IPS DF 19.7 (cell line): ENCODE measurements at regions not wholly inside any gene's neighbourhood (a gene's known extent, or its start where the extent isn't known, plus 50 kb on each side); places are given as distances from the start of the nearest gene placed in this dataset.

Experiments used
- DNase-seq: peaks from one replicate; pipeline ENCODE4 v3.0.0-alpha.2; 2013; ENCODE audit warnings: low read depth, low spot score

DNA sequence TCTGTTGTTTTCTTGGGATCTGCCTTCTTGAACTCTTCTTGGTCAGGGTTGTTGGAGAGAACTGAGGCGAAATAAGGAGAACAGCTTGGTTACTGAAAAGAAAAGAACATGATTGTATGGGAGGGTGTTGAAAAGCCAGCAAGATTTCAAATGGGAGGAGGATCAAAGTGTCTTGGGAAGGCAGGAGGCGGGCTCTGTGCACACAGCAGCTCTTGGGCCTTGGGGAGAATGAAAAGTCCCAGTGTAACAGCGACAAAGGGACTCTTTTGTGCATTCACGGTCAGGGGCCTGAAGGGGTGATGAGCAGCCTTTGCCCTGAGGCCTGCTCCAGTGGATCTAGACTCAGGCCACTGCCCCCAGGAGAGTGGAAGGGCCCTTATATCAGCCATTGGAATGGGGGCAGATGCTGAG is 135.4 kb downstream of the ADAMTS15 start:
- DNase-seq: no peak

DNA sequence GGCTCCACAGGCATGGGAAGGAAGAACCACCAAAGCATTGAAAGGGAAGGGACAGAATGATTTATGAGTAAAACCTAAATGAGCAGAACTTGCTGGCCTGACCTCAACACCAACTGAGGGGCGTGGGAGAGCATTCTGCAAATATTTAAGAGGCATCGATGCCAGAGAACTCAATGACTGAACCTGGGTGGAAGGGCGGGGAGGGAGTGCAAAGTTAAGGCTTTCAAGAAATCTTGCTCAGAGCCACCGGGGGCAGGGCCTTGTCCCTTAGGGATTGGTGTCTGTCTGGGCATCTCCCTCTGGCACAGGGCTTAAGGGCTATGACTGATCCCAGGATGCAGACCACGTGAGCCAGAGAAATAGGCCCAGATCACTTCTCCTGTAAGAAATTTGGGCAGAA is 137.1 kb downstream of the ADAMTS15 start:
- DNase-seq: no peak

DNA sequence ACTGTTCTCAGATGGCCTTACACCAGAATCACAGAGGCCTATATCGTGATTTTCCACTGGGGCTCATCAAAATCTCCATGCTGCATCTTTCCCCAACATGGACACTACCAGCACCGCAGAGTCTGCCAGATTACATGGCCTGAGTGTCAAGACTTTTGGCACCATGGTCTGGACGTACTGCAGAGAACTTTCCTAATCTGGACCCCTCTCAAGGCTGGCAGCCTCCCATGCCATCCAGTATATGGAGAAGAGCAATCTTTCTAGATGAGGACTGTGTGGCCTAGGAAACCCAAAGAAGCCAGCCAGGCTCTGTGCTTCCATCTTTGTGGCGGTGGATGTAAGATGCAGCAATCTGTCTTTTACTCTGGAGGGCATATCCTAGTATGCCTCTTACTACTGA is 139.2 kb downstream of the ADAMTS15 start:
- DNase-seq: no peak

DNA sequence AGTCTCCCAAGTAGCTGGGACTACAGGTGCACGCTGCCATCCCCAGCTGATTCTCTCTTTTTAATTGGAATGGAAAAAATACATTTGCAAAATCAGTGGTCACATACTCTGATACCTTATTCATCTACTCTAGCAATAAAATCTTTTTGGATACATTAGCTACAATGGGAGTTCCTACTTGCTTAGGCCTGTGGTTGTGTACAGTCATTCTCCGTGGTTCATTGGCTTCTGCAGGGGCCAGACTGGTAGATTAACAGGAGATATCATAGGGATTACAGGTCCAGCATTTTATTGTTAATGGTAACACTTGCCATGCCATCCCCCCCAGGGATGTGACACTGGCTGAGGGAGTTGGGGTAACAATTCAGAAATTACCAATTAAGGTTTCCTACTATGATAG is 140.0 kb downstream of the ADAMTS15 start:
- no peak for DNase-seq

DNA sequence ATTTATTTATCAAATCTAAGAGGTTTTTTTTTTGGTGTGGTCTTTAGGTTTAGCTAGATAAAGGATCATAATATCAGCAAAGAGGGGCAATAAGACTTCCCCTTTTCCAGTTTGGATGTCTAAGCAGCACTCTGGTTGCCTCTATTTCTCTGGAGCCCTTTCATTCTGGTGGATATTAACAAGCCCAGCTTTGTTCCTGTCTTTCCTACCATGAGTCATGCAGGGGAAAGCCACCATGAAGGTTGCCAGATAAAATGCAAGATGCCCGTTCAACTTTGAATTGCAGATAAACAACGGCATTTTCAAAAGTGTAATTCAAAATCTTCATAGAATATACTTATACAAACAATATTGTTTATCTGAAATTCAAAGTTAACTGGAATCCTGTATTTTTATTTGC is 143.6 kb downstream of the ADAMTS15 start:
- DNase-seq: no peak

DNA sequence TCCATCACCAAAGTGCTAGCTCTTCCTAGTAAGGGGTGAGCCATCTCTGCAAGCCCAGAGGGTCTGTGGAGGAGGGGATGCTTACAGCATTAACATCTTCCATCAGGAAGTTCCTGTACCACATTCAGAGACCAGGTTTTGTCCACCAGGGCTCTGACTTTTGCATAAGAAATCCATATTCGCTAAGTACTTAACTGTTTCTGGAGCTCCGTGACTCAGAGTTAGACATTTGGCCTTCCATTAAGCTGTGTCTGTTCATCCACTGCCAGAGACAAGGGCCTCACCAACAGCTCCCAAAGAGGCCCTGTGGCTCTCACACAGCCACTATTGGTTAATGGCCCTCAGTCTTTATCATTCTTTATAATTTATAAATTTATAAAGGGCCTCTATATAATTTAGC is 144.6 kb downstream of the ADAMTS15 start:
- DNase-seq: no peak

DNA sequence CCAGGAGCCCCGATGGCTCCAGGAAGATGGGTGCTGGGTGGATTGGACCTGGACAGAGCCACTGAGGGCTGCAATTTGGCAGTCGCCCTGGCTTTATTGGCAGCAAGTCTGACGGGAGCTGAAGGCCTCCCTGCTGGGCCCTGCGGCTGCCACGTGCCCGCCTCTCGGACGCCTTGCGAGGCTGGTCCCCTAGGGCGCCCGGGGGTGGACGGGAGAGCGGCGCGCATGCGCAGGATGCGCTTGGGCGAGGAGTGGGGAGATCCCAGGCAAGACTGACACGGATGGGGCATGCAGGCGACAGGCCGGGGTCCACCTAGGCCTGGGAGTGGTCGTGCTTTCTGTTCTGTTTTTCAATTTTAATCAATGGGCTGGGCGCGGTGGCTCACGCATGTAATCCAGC is 150.0 kb downstream of the ADAMTS15 start:
- no peak for DNase-seq

DNA sequence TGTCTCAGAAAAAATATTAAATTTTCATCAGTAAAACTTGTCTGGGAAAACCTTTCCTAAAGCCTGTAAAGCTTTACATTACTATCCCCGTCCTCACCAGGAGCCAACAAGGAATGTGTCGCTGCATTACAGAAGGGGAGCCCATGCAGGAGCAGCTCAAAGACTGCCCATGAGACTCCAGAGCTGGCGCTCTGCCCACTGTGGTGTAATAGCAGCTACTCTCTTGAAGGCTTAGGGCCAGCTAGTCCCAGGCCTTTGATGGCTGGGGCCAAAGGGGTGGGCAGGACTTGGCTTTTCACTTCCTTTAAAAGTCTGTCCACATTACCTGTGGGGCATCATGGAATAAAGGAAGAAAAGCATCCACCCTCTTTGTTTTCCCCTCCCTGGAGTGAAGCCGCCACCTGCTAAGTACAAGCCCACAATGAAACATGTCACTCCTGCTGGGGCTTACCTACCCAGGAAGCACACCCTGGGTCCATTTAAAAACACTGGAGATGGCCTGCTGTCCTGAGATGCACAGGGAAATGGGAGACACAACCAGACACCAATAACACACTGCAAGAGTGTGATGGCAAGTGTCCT is 150.7 kb downstream of the ADAMTS15 start:
- DNase-seq: no peak

DNA sequence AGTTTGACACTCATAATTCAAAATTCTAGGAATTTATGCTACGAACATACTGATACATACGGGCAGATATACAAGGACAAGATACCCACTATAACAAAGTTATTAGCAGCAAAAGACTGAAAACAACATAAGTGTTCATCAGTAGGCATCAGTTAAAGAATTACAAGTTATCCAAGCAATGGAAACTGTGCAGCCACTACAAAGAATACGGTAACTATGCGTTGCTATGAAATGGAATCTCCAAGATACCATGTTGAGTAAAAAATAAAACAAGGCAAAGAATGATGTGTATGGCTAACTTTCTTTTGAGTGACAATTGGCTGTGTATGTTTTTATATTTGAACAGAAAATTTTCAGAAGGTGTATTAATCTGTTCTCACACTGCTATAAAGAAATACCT is 151.7 kb downstream of the ADAMTS15 start:
- DNase-seq: no peak

DNA sequence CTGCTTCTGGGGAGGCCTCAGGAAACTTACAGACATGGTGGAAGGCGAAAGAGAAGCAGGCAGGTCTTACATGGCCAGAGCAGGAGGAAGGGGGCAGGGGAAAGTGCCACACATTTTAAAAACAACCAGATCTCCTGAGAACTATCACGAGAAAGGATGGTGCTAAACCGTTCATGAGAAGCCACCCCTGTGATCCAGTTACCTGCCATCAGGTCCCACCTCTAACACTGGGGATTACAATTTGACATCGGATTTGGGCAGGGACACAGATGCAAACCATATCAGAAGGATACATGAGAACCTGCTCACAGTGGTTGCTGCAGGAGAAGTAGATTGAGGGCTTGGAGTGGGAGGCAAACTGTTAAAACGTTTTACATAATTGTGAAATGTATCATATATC is 152.2 kb downstream of the ADAMTS15 start:
- no peak for DNase-seq

DNA sequence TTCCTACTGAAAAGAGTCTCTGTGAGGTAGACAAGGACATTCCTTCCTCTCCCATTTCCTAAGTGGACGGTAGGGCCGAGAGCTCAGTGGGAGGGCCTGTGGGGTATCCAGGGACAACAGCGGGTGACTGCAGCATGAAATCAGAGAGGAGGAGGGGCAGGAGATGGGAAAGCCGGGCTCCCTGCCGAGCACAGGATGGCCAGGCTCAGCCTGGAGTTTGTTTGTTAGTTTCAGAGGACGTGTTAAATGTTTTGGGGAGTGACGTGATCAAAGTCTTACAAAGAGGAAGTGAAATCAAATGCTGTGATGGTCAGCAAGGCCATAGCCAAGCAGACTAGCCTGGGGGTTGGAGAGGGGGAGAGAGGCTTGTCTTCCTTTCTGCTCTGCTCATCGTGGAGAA is 152.7 kb downstream of the ADAMTS15 start:
- DNase-seq: no peak

DNA sequence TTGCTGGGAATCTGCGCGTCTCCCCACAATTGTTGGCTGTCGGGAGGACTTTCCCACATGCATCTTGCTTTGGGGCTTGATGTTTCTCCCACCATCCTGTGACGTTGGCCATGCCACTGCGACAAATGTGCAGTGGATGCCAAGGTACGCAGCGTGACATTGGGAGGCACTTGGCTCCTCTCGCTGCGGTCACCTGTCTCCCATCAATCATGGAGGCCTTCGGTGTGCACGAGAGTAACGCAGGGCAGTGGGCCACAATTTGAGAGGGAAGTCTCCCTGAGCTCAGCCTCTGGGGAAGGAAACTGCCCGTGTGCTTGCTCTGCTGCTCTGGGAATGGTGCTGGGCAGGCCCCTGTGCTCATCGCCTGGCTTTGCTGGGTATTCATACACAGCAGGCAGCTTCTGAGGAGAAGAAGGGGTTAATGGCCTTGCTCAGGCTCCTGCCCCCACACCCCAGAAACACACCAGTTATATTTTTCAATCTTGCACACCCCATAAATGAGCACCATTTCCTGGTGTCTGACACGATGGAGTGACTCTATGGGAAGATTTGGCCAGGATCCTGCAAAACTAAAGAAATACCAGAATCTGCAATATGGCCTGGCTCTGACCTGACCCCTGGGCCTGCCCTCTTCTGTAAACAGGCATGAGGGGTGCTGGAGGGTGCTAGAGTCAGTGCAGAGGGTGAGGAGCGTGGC is 153.5 kb downstream of the ADAMTS15 start:
- no peak for DNase-seq

DNA sequence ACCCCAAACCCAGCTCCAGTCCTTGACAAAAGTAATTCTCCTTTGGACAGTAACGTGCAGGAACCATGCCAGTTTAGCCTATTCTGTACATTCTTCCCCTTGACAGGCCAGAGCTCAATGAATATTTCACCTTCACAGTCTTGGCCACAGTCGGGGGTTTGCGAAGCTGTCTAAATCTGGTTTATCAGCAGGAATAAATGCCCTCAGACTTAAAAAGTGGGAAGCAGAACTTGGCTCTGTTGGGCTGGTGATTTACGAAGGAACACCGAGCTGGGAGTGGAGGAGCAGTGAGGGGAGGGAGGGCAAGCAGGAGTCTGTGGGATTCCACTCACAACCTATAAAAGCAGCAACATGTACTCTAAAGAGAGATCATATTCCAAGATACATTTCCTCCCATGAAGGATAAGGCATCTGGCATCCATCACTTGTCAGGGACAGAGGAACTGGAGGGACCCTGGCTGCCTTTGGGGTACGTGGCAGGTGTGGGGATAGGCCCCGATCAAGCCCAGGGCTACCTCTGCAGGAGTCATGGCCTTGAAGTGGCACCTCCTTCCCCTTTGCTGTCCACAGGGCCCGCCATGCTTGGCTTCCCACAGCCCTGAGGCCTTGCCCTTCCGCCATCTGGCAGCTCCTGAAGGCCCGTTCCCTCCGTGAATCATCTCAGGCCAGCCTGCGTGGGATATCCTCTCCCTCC is 154.3 kb downstream of the ADAMTS15 start:
- DNase-seq: no peak

DNA sequence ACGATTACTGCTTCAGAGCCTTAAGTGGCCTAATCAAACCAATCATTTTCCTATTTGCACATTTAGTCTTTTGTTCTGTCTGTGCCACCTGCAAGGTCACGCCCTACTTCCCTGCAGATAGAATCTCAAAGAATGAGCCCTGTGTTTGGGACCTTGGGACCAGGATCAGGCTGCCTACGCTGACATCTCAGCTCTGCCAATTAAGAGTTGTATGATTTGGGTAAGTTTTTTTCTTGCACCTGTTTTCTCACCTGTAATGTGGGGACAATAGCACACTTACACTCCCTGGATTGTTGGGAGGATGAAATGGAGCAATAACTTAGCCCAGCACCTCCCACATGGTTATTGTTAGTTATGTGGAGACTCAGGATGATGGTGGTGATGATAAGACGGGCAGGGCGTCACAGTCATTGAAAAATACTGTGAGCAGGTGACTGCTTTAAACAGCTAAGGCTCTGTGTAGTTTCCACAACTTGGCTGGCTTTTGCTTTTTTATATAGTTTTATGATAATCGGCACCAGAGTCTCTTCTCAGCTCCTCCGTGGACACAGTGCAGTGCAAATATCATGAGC is 155.0 kb downstream of the ADAMTS15 start:
- no peak for DNase-seq

DNA sequence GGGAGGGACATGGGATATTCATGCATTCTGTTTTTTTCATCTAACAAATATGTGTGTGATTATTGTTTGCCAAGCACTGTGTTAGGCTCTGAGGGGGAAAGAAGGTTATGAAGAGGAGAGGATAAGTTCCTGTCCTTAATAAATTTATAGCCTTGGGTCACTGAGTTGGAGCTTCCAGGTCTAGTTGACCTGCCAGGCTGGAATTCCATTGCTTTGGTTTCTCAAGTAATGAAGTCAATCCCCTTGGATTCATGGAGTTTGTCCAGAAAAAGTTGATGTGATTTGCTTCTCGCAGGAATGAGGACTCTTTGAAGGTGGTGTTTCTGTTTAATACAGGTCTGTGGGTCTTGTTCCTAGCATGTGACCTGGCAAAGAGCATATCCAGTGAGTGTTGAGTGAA is 156.2 kb downstream of the ADAMTS15 start:
- no peak for DNase-seq

DNA sequence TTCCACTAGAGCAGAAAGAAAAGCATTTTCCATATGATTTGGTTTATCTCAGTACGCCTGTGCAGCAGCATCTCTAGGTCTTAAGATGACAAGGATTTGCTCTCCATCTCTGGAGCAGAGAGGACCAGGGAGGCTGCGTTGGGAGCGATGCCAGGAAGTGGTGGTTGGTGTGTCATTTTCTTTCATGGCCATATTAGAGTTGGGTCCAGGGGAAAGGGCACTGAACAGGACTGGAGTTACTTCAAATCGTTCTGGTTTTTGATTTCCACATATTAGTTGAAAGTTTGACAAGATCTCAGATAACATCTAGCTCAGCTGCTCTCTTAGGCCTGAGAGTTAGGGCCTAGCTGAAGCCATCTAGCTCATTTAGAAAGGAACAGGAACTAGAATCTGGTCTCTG is 157.7 kb downstream of the ADAMTS15 start:
- no peak for DNase-seq

DNA sequence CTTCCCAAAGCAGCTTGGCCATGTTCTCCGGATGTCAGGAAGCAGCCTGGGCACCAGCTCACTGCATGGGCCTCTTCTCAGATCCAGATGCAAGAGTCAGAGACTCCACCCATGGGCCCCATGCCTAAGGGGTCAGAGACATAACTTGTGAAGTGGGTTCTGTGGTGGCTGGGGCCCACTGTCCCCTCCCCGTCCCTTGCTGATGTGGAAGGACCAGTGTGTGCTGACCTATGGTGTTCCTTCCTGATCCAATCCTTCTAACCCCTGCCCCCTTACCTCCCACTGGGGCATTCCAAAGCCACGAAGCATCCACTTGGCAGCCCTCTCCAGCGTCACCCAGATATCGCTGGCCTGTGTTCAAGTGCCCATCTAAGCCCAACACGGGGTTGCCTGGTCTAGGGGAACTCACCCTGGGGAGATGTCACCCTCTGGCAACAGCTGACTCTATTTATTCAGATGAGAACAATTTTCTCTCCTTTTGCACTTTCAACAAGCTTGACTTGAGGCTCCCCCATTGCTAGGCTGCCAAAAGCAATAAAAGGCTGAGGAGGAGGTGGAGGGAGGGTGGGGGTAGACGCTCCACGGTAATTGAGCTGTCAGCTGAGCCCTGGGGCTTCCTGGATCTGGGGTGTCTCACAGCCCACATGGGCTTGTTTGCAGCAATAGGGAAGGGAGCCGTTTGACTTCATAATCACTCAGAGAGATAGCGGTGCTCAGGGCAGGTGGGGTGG is 158.5 kb downstream of the ADAMTS15 start:
- DNase-seq: no peak

DNA sequence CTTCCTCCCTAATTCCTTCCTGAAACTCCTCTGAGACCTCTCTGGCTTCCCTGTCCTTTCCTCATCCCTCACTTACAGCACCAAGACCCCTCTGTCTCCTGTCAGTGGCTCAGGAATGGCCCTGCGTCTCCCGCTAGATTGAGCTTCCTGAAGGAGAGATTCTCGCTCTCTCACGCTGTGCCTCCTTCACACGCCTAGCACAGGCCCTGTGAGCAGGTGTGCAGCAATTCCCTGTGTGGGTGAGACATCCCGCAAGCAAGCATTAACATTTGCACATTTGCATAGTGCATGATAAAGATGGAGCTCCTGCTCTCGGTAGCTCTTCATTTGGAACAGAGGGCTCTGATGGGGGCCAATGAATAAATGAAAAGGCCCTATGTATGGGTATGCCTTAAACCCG is 159.8 kb downstream of the ADAMTS15 start:
- DNase-seq: no peak

DNA sequence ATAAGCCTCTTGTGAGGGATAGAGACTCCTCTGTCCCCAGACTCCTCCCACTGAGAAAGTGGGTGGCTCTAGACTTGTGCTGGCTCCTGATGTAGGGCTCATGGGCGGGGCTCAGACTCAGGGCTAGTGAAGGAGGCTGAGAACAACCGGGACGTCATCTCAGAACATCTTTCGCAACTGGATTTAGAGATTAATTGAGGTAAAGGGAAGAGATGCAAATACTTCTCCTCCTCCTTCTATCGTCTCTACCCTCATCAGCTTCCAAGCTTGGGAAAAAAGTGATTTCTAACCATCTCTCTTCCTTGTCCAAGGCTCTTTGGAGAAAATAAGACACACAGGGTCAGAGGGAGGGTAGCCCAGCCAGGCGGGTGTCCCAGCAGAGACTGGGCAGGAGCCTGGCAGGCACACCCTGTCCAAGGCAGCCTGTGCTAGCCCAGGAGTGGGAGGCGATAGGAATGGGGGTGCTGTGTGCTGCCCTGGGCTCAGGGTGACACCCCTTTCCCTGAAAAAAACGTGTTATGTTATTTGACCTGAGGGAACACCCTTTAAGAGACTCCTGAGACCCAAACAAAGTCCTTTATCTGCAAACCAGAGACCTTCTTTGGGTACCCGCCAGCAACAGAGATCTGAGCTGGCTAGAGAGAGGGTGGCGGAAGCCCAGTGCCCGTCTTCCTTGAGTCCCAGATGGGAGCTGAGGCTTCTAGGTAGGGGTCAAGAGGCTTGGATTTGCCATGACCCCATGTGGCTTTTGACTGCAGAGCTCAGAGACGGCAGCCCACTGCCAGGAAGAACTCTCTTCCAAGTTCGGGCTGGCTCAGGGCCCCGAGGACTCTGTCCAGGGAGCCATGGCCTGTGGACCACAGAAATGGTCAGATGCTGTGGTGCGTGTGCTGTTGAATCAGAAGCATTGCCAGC is 160.9 kb downstream of the ADAMTS15 start:
- DNase-seq: no peak

DNA sequence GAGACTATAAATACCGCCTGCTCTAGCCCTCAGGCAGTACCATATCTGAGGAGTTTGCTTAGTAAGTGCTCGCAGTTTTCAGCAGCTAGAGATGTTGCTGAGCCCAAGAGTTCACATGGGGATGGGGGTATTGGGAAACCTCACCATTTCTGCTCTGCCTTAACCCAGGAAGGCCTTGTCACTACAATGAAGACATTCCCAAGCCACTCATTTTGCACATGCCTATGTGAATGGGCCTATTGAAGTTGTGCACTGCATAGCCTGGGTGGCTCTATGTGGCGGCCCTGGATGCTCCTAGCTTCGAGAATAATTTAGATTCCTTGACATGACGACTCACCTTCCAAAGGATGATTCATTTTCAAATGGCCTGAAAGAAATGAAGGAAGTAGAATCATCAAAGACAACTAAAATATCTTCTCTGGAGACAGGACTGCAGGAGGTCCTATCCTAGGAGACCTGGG is 163.4 kb downstream of the ADAMTS15 start:
- no peak for DNase-seq

DNA sequence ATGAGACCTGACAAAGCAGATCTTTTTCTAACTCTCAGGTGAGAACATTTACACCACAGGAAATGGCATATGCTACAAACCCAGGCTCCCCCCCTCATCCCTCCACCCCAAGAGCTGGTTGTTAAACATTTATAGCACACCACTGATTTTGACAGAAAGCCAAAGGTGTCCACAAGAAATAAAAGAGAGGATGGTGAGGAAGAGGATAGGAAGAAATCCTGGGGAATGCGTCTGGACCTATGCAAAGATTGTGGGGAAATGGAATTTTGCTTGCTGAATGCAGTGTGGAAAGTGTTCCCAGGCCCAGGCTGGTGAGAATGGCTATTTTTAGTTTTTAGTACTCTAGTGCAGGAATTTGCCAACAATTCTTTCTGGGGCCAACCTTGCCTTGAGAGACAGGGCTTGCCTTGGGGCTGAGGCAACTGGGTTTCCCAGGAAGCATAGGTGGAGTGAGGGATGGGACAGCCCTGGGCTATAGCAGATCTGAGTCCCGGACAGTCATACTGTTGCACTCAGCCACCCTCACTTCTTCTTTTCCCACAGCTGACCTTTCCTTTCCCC is 163.9 kb downstream of the ADAMTS15 start:
- no peak for DNase-seq
